Thymus (tissue), 11 donors: ENCODE measurements at regions not wholly inside any gene's neighbourhood (a gene's known extent, or its start where the extent isn't known, plus 50 kb on each side); places are given as distances from the start of the nearest gene placed in this dataset.

ENCODE experiments used
- DNase-seq, 9 donors: peaks; one replicate each; pipeline ENCODE4 v3.0.0-alpha.2; 2013; ENCODE audit warnings: low spot score in 9 of 9, low read depth in 6 of 9, missing footprints in 1 of 9
- H3K27ac ChIP-seq, 2 donors: one replicate each; pipeline ENCODE4 v1.5.1; 2013; ENCODE audit warnings: control low read depth in 1 of 2, low read depth in 1 of 2, low read length in 1 of 2, mild to moderate bottlenecking in 1 of 2, moderate library complexity in 1 of 2
- H3K27me3 ChIP-seq, 2 donors: one replicate each; pipeline ENCODE4 v1.5.1; 2013; ENCODE audit warnings: low read length in 1 of 2; ENCODE audit not compliant: control insufficient read depth in 2 of 2, insufficient read depth in 1 of 2
- H3K36me3 ChIP-seq, 2 donors: one replicate each; pipeline ENCODE4 v1.5.1; 2013; ENCODE audit warnings: low read length in 1 of 2, mild to moderate bottlenecking in 1 of 2, moderate library complexity in 1 of 2; ENCODE audit not compliant: control insufficient read depth in 2 of 2, insufficient read depth in 2 of 2
- H3K4me1 ChIP-seq, 2 donors: one replicate each; pipeline ENCODE4 v1.5.1; 2013; ENCODE audit warnings: low read length in 2 of 2; ENCODE audit not compliant: control insufficient read depth in 2 of 2, insufficient read depth in 2 of 2
- H3K4me3 ChIP-seq, 2 donors: one replicate each; pipeline ENCODE4 v1.5.1; 2013; ENCODE audit warnings: low read length in 2 of 2, control low read depth in 1 of 2, mild to moderate bottlenecking in 1 of 2
- H3K9me3 ChIP-seq, 2 donors: one replicate each; pipeline ENCODE4 v1.5.1; 2013; ENCODE audit warnings: low read length in 1 of 2, mild to moderate bottlenecking in 1 of 2; ENCODE audit not compliant: control insufficient read depth in 2 of 2, insufficient read depth in 1 of 2
- WGBS: extraction: QIAGEN DNeasy Blood & Tissue Kit; methylation state at CpG from one replicate; pipeline ENCODE4 v1.1.7; 2013; 5-methylcytosine and 5-hydroxymethylcytosine counted together
- donor health status: healthy.

- WGBS = 88% methylated on average over 3 of the region's 3 CpGs
- Histone ChIP-seq H3K4me1 (no peaks in the 10 kb centered on the region), H3K27ac (no peak overlapping the region), H3K9me3 (no peaks in the 10 kb centered on the region), H3K4me3 (no peak overlapping the region), H3K36me3 (no peaks in the 10 kb centered on the region), H3K27me3 (no peaks in the 10 kb centered on the region)
- no peak for DNase-seq
Observed at GRCh38 chr7:28260969-28261368, 80.4 kb upstream of the JAZF1 start.

GRCh38 chr7:28263622-28264271 lies 83.2 kb upstream of the JAZF1 start:
- no peaks in the 10 kb centered on the region for H3K4me1 ChIP-seq
- H3K36me3 ChIP-seq = no peaks in the 10 kb centered on the region
- no peak overlapping the region for H3K27ac ChIP-seq
- WGBS = 97% methylated on average over 9 of the region's 9 CpGs
- H3K27me3 ChIP-seq = no peaks in the 10 kb centered on the region
- no peak overlapping the region for H3K4me3 ChIP-seq
- DNase-seq = no peak
- no peaks in the 10 kb centered on the region for H3K9me3 ChIP-seq

GRCh38 chr7:28266402-28266801 lies 85.8 kb upstream of the JAZF1 start:
- H3K27me3 ChIP-seq = no peaks in the 10 kb centered on the region
- no peak overlapping the region for H3K27ac ChIP-seq
- WGBS = 96% methylated on average over 2 of the region's 2 CpGs
- no peak for DNase-seq
- no peak overlapping the region for H3K4me3 ChIP-seq
- H3K9me3 ChIP-seq = no peaks in the 10 kb centered on the region
- no peaks in the 10 kb centered on the region for H3K4me1 ChIP-seq
- no peaks in the 10 kb centered on the region for H3K36me3 ChIP-seq

GRCh38 chr7:28267012-28267411 lies 86.4 kb upstream of the JAZF1 start:
- H3K4me1 ChIP-seq = no peaks in the 10 kb centered on the region
- H3K4me3 ChIP-seq = no peak overlapping the region
- H3K27me3 ChIP-seq = no peaks in the 10 kb centered on the region
- no peak overlapping the region for H3K27ac ChIP-seq
- DNase-seq = no peak
- no peaks in the 10 kb centered on the region for H3K36me3 ChIP-seq
- no peaks in the 10 kb centered on the region for H3K9me3 ChIP-seq

GRCh38 chr7:28269700-28270361 lies 89.2 kb upstream of the JAZF1 start:
- Histone ChIP-seq H3K27ac (no peak overlapping the region), H3K27me3 (no peaks in the 10 kb centered on the region), H3K4me3 (no peak overlapping the region), H3K9me3 (no peaks in the 10 kb centered on the region), H3K4me1 (no peaks in the 10 kb centered on the region), H3K36me3 (no peaks in the 10 kb centered on the region)
- WGBS = 10% methylated on average over 1 of the region's 1 CpG
- no peak for DNase-seq

GRCh38 chr7:28270536-28270935 lies 89.9 kb upstream of the JAZF1 start:
- no peak for DNase-seq
- no peaks in the 10 kb centered on the region for H3K4me1 ChIP-seq
- H3K4me3 ChIP-seq = no peak overlapping the region
- H3K27ac ChIP-seq = no peak overlapping the region
- H3K27me3 ChIP-seq = no peaks in the 10 kb centered on the region
- over 99% methylated on average over 11 of the region's 11 CpGs for WGBS
- H3K9me3 ChIP-seq = no peaks in the 10 kb centered on the region
- no peaks in the 10 kb centered on the region for H3K36me3 ChIP-seq

GRCh38 chr7:28272461-28272877 lies 91.9 kb upstream of the JAZF1 start:
- no peaks in the 10 kb centered on the region for H3K9me3 ChIP-seq
- no peaks in the 10 kb centered on the region for H3K4me1 ChIP-seq
- no peak overlapping the region for H3K4me3 ChIP-seq
- DNase-seq = peak in 4 of 9 donors; percentile 2 to 49 (median 20)
- no peaks in the 10 kb centered on the region for H3K36me3 ChIP-seq
- H3K27me3 ChIP-seq = no peaks in the 10 kb centered on the region
- WGBS = 11% methylated on average over 9 of the region's 9 CpGs
- H3K27ac ChIP-seq = no peak overlapping the region

GRCh38 chr7:28276298-28276697 lies 95.7 kb upstream of the JAZF1 start:
- Histone ChIP-seq H3K27me3 (no peaks in the 10 kb centered on the region), H3K36me3 (no peaks in the 10 kb centered on the region), H3K27ac (no peak overlapping the region), H3K4me3 (no peak overlapping the region), H3K4me1 (no peaks in the 10 kb centered on the region), H3K9me3 (no peaks in the 10 kb centered on the region)
- 81% methylated on average over 3 of the region's 3 CpGs for WGBS
- DNase-seq = no peak

- H3K27ac ChIP-seq = no peak overlapping the region
- no peaks in the 10 kb centered on the region for H3K9me3 ChIP-seq
- WGBS = 90% methylated on average over 1 of the region's 1 CpG
- DNase-seq = no peak
- H3K27me3 ChIP-seq = no peaks in the 10 kb centered on the region
- no peaks in the 10 kb centered on the region for H3K36me3 ChIP-seq
- no peak overlapping the region for H3K4me3 ChIP-seq
- H3K4me1 ChIP-seq = no peaks in the 10 kb centered on the region
Observed at GRCh38 chr7:28277364-28277763, 96.8 kb upstream of the JAZF1 start.
